ENCODE measurements at regions not wholly inside any gene's neighbourhood (a gene's known extent, or its start where the extent isn't known, plus 50 kb on each side); places are given as distances from the start of the nearest gene placed in this dataset.

GRCh38 chr10:29860166-29860565, 199.2 kb downstream of the JCAD start:
- Histone ChIP-seq H3K4me1 (ENCODE audit: control insufficient read depth, insufficient read depth, low read length) (peaks cover 5% of the 10 kb centered on the region), H3K9me3 (ENCODE audit: control insufficient read depth, low read length) (no peaks in the 10 kb centered on the region), H3K27me3 (ENCODE audit: control insufficient read depth, insufficient read depth, low read length, poor library complexity, severe bottlenecking) (no peaks in the 10 kb centered on the region), H3K36me3 (ENCODE audit: control insufficient read depth, insufficient read depth, low read length) (no peaks in the 10 kb centered on the region), H3K27ac (ENCODE audit: insufficient read depth, low read depth, low read length, poor library complexity, severe bottlenecking) (no peak overlapping the region), H3K4me3 (ENCODE audit: insufficient read depth, low read depth, low read length) (no peak overlapping the region)
- 91 to 94% methylated on average over 9 of the region's 9 CpGs for WGBS, 2 experiments

GRCh38 chr10:29859521-29860130, 199.8 kb downstream of the JCAD start:
- no peaks in the 10 kb centered on the region for H3K36me3 ChIP-seq (ENCODE audit: control insufficient read depth, insufficient read depth, low read length)
- H3K4me3 ChIP-seq (ENCODE audit: insufficient read depth, low read depth, low read length) = no peak overlapping the region
- H3K27me3 ChIP-seq (ENCODE audit: control insufficient read depth, insufficient read depth, low read length, poor library complexity, severe bottlenecking) = no peaks in the 10 kb centered on the region
- peaks cover 5% of the 10 kb centered on the region for H3K4me1 ChIP-seq (ENCODE audit: control insufficient read depth, insufficient read depth, low read length)
- no peaks in the 10 kb centered on the region for H3K9me3 ChIP-seq (ENCODE audit: control insufficient read depth, low read length)
- H3K27ac ChIP-seq (ENCODE audit: insufficient read depth, low read depth, low read length, poor library complexity, severe bottlenecking) = no peak overlapping the region
- WGBS, 2 experiments = 92 to 93% methylated on average over 6 of the region's 6 CpGs

GRCh38 chr10:29858702-29859267, 200.6 kb downstream of the JCAD start:
- H3K4me3 ChIP-seq (ENCODE audit: insufficient read depth, low read depth, low read length) = no peak overlapping the region
- peaks cover 5% of the 10 kb centered on the region for H3K4me1 ChIP-seq (ENCODE audit: control insufficient read depth, insufficient read depth, low read length)
- H3K36me3 ChIP-seq (ENCODE audit: control insufficient read depth, insufficient read depth, low read length) = no peaks in the 10 kb centered on the region
- 71 to 86% methylated on average over 2 to 3 of the region's 3 CpGs for WGBS, 2 experiments
- H3K27me3 ChIP-seq (ENCODE audit: control insufficient read depth, insufficient read depth, low read length, poor library complexity, severe bottlenecking) = no peaks in the 10 kb centered on the region
- no peaks in the 10 kb centered on the region for H3K9me3 ChIP-seq (ENCODE audit: control insufficient read depth, low read length)
- no peak overlapping the region for H3K27ac ChIP-seq (ENCODE audit: insufficient read depth, low read depth, low read length, poor library complexity, severe bottlenecking)

GRCh38 chr10:29857843-29858701, 201.3 kb downstream of the JCAD start:
- H3K27ac ChIP-seq (ENCODE audit: insufficient read depth, low read depth, low read length, poor library complexity, severe bottlenecking) = no peak overlapping the region
- no peaks in the 10 kb centered on the region for H3K9me3 ChIP-seq (ENCODE audit: control insufficient read depth, low read length)
- no peak overlapping the region for H3K4me3 ChIP-seq (ENCODE audit: insufficient read depth, low read depth, low read length)
- H3K4me1 ChIP-seq (ENCODE audit: control insufficient read depth, insufficient read depth, low read length) = peaks cover 5% of the 10 kb centered on the region
- no peaks in the 10 kb centered on the region for H3K36me3 ChIP-seq (ENCODE audit: control insufficient read depth, insufficient read depth, low read length)
- no peaks in the 10 kb centered on the region for H3K27me3 ChIP-seq (ENCODE audit: control insufficient read depth, insufficient read depth, low read length, poor library complexity, severe bottlenecking)
- 47 to 53% methylated on average over 11 of the region's 11 CpGs for WGBS, 2 experiments

GRCh38 chr10:29856295-29856694, 203.1 kb downstream of the JCAD start:
- H3K27ac ChIP-seq (ENCODE audit: insufficient read depth, low read depth, low read length, poor library complexity, severe bottlenecking) = no peak overlapping the region
- peaks cover 5% of the 10 kb centered on the region for H3K4me1 ChIP-seq (ENCODE audit: control insufficient read depth, insufficient read depth, low read length)
- no peaks in the 10 kb centered on the region for H3K27me3 ChIP-seq (ENCODE audit: control insufficient read depth, insufficient read depth, low read length, poor library complexity, severe bottlenecking)
- 94 to 100% methylated on average over 2 to 3 of the region's 3 CpGs for WGBS, 2 experiments
- no peaks in the 10 kb centered on the region for H3K9me3 ChIP-seq (ENCODE audit: control insufficient read depth, low read length)
- H3K36me3 ChIP-seq (ENCODE audit: control insufficient read depth, insufficient read depth, low read length) = no peaks in the 10 kb centered on the region
- H3K4me3 ChIP-seq (ENCODE audit: insufficient read depth, low read depth, low read length) = no peak overlapping the region

- H3K4me3 ChIP-seq (ENCODE audit: insufficient read depth, low read depth, low read length) = no peak overlapping the region
- no peaks in the 10 kb centered on the region for H3K36me3 ChIP-seq (ENCODE audit: control insufficient read depth, insufficient read depth, low read length)
- no peaks in the 10 kb centered on the region for H3K27me3 ChIP-seq (ENCODE audit: control insufficient read depth, insufficient read depth, low read length, poor library complexity, severe bottlenecking)
- no peaks in the 10 kb centered on the region for H3K9me3 ChIP-seq (ENCODE audit: control insufficient read depth, low read length)
- H3K27ac ChIP-seq (ENCODE audit: insufficient read depth, low read depth, low read length, poor library complexity, severe bottlenecking) = no peak overlapping the region
- WGBS, 2 experiments = 91 to 94% methylated on average over 3 to 4 of the region's 4 CpGs
- peaks cover 5% of the 10 kb centered on the region for H3K4me1 ChIP-seq (ENCODE audit: control insufficient read depth, insufficient read depth, low read length)
Observed at GRCh38 chr10:29853913-29854312, 205.5 kb downstream of the JCAD start.

GRCh38 chr10:29851241-29851640, 208.1 kb downstream of the JCAD start:
- no peak overlapping the region for H3K4me3 ChIP-seq (ENCODE audit: insufficient read depth, low read depth, low read length)
- no peaks in the 10 kb centered on the region for H3K36me3 ChIP-seq (ENCODE audit: control insufficient read depth, insufficient read depth, low read length)
- H3K27me3 ChIP-seq (ENCODE audit: control insufficient read depth, insufficient read depth, low read length, poor library complexity, severe bottlenecking) = no peaks in the 10 kb centered on the region
- no peaks in the 10 kb centered on the region for H3K4me1 ChIP-seq (ENCODE audit: control insufficient read depth, insufficient read depth, low read length)
- WGBS, 2 experiments = 94 to 96% methylated on average over 5 of the region's 5 CpGs
- no peaks in the 10 kb centered on the region for H3K9me3 ChIP-seq (ENCODE audit: control insufficient read depth, low read length)
- H3K27ac ChIP-seq (ENCODE audit: insufficient read depth, low read depth, low read length, poor library complexity, severe bottlenecking) = no peak overlapping the region

GRCh38 chr10:29850371-29850770, 209.0 kb downstream of the JCAD start:
- 92 to 93% methylated on average over 3 of the region's 3 CpGs for WGBS, 2 experiments
- no peak overlapping the region for H3K27ac ChIP-seq (ENCODE audit: insufficient read depth, low read depth, low read length, poor library complexity, severe bottlenecking)
- H3K27me3 ChIP-seq (ENCODE audit: control insufficient read depth, insufficient read depth, low read length, poor library complexity, severe bottlenecking) = no peaks in the 10 kb centered on the region
- no peaks in the 10 kb centered on the region for H3K4me1 ChIP-seq (ENCODE audit: control insufficient read depth, insufficient read depth, low read length)
- no peaks in the 10 kb centered on the region for H3K36me3 ChIP-seq (ENCODE audit: control insufficient read depth, insufficient read depth, low read length)
- H3K4me3 ChIP-seq (ENCODE audit: insufficient read depth, low read depth, low read length) = no peak overlapping the region
- no peaks in the 10 kb centered on the region for H3K9me3 ChIP-seq (ENCODE audit: control insufficient read depth, low read length)

GRCh38 chr10:29849886-29850285, 209.5 kb downstream of the JCAD start:
- Histone ChIP-seq H3K9me3 (ENCODE audit: control insufficient read depth, low read length) (no peaks in the 10 kb centered on the region), H3K36me3 (ENCODE audit: control insufficient read depth, insufficient read depth, low read length) (no peaks in the 10 kb centered on the region), H3K27me3 (ENCODE audit: control insufficient read depth, insufficient read depth, low read length, poor library complexity, severe bottlenecking) (no peaks in the 10 kb centered on the region), H3K4me1 (ENCODE audit: control insufficient read depth, insufficient read depth, low read length) (no peaks in the 10 kb centered on the region), H3K4me3 (ENCODE audit: insufficient read depth, low read depth, low read length) (no peak overlapping the region), H3K27ac (ENCODE audit: insufficient read depth, low read depth, low read length, poor library complexity, severe bottlenecking) (no peak overlapping the region)
- WGBS, 2 experiments = 91 to 94% methylated on average over 3 of the region's 3 CpGs

GRCh38 chr10:29849126-29849833, 210.1 kb downstream of the JCAD start:
- Histone ChIP-seq H3K4me3 (ENCODE audit: insufficient read depth, low read depth, low read length) (no peak overlapping the region), H3K27ac (ENCODE audit: insufficient read depth, low read depth, low read length, poor library complexity, severe bottlenecking) (no peak overlapping the region), H3K4me1 (ENCODE audit: control insufficient read depth, insufficient read depth, low read length) (no peaks in the 10 kb centered on the region), H3K36me3 (ENCODE audit: control insufficient read depth, insufficient read depth, low read length) (no peaks in the 10 kb centered on the region), H3K9me3 (ENCODE audit: control insufficient read depth, low read length) (no peaks in the 10 kb centered on the region), H3K27me3 (ENCODE audit: control insufficient read depth, insufficient read depth, low read length, poor library complexity, severe bottlenecking) (no peaks in the 10 kb centered on the region)
- WGBS, 2 experiments = 90 to 91% methylated on average over 7 to 8 of the region's 9 CpGs

Measured in ectodermal cell (in vitro differentiated cells).